ENCODE measurements at regions not wholly inside any gene's neighbourhood (a gene's known extent, or its start where the extent isn't known, plus 50 kb on each side); places are given as distances from the start of the nearest gene placed in this dataset.

DNA sequence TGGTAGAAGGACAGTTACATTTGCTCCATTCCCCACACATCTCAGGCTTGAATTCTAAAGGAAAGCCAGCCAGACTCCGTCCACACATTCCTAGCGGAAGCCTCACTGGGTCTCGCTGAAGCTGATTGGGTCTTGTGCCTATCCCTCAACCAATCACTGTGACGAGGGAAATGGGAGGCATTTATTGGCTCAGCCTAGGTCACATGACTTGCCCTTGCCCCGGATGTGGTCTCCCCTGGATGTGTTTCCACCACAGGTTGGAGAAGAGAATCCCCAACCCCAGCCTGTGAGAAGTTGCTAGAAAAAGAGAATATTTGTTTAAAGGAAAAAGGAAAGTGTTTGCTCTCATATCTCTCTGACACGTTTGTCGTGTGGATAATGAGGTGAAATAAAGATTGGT, 93.4 kb downstream of the C12orf75 start:
- H3K27ac ChIP-seq (ENCODE audit: low read depth, low read length), result no peak overlapping the region
- H3K27me3 ChIP-seq (ENCODE audit: insufficient read depth, low read length), result no peaks in the 10 kb centered on the region
- TF ChIP-seq, protein P1, sequence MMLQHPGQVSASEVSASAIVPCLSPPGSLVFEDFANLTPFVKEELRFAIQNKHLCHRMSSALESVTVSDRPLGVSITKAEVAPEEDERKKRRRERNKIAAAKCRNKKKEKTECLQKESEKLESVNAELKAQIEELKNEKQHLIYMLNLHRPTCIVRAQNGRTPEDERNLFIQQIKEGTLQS (IDR thresholded peaks at IDR 0.05), result no peak
- intact Hi-C loops (cut with micrococcal nuclease), result loop anchor here (10.0 kb wide), 2 partner anchors 281 to 1501 kb away; no protein-coding TSS in a partner anchor
- no peak overlapping the region for H3K9ac ChIP-seq (ENCODE audit: low read length)
- no peak overlapping the region for H3K4me3 ChIP-seq (replicated peaks in 1 of 2; ENCODE audit: low read depth in 1 of 2, low read length in 2 of 2)
- no peaks in the 10 kb centered on the region for H3K79me2 ChIP-seq (ENCODE audit: insufficient read depth, low read length)
- H3K4me1 ChIP-seq (ENCODE audit: control insufficient read depth in 1 of 2, insufficient read depth in 2 of 2, low read length in 2 of 2), result no peaks in the 10 kb centered on the region
- no peaks in the 10 kb centered on the region for H3K9me2 ChIP-seq (ENCODE audit: insufficient read depth)
- ATAC-seq, result no peak
- no peak overlapping the region for H2AFZ ChIP-seq (ENCODE audit: low read depth, low read length, poor library complexity, severe bottlenecking)
- ChIA-PET POLR2A (interaction anchor here (0.7 kb wide), 1 partner anchor 820 kb away, joined by 3 read pairs; no protein-coding TSS in a partner anchor), CTCF (no interaction called here), RAD21 (ENCODE audit: low non-redundant PET in 1 of 2, low total read pairs in 2 of 2, uncharacterized antibody in 2 of 2, unreplicated experiment in 2 of 2) (no interaction called here)
- H3K36me3 ChIP-seq (ENCODE audit: control insufficient read depth in 1 of 2, insufficient read depth in 2 of 2, low read length in 2 of 2), result no peaks in the 10 kb centered on the region
- BruUV-seq (replicated peaks), result no TSS peak
- no peak for DNase-seq (ENCODE audit: low read depth, low spot score)
- H4K20me1 ChIP-seq (ENCODE audit: insufficient read depth), result no peaks in the 10 kb centered on the region
- no peaks in the 10 kb centered on the region for H3K9me3 ChIP-seq (ENCODE audit: control insufficient read depth in 1 of 2, insufficient read depth in 1 of 2, low read depth in 1 of 2, low read length in 2 of 2)
- no peak overlapping the region for H3K4me2 ChIP-seq (ENCODE audit: low read length)

DNA sequence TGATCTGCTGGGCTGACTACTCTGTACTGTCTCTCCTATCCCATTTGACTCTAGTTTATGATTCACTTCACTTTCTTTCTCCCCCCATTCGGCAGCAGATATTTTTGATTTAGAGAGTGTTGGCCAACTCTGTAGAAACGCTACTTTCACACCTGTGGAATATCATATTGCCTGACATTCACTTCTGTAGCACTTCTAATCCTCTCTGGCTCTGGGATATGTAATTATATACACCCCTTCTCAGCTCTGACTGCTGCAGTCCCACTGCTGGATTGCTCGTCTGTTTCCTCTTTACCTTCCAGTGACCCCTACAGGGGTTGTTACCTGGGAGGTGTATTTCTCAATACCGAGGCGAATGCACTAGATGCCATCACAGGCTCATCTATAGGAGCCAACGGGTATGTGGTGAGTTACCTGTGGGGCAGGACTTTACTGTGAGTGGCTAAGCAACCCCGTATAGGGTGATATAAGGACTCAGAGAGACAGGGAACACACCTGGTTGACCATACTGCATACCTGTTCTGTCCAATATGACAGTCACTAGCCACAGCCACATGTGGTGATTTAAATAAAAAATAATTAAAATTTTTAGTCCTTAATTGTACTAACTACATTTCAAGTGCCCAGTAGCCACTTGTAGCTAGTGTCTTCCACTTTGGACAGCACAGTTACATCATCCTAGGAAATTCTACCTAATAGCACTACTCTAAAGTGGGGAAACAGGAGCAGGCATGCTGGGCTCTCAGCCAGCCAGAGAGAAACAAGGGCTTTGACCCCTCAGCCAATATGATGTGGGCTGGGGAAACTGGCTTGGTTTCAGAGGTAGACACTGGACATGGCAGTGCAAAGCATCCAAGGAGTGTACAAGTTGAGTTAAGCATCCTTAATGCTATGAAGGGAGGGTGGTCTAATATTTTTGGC, 95.0 kb downstream of the C12orf75 start:
- intact Hi-C loops (cut with micrococcal nuclease), result loop anchor here (10.0 kb wide), 2 partner anchors 279 to 1499 kb away; no protein-coding TSS in a partner anchor
- POLR2A ChIA-PET, result no interaction called here
- H3K4me3 ChIP-seq (replicated peaks in 1 of 2; ENCODE audit: low read depth in 1 of 2, low read length in 2 of 2), result no peak overlapping the region
- H3K4me2 ChIP-seq (ENCODE audit: low read length), result no peak overlapping the region
- no peaks in the 10 kb centered on the region for H3K4me1 ChIP-seq (ENCODE audit: control insufficient read depth in 1 of 2, insufficient read depth in 2 of 2, low read length in 2 of 2)
- no peaks in the 10 kb centered on the region for H3K36me3 ChIP-seq (ENCODE audit: control insufficient read depth in 1 of 2, insufficient read depth in 2 of 2, low read length in 2 of 2)
- H3K9me2 ChIP-seq (ENCODE audit: insufficient read depth), result no peaks in the 10 kb centered on the region
- H3K9me3 ChIP-seq (ENCODE audit: control insufficient read depth in 1 of 2, insufficient read depth in 1 of 2, low read depth in 1 of 2, low read length in 2 of 2), result no peaks in the 10 kb centered on the region
- no peaks in the 10 kb centered on the region for H3K79me2 ChIP-seq (ENCODE audit: insufficient read depth, low read length)
- no peak overlapping the region for H3K27ac ChIP-seq (ENCODE audit: low read depth, low read length)
- TF ChIP-seq RAD21 (IDR thresholded peaks at IDR 0.05; ENCODE audit: low read depth) (peak; percentile 16; the same call in 1 of the 2 replicates), ELF1 (IDR thresholded peaks at IDR 0.05; ENCODE audit: borderline replicate concordance, low read depth) (no peak)
- TF ChIP-seq, protein P2, sequence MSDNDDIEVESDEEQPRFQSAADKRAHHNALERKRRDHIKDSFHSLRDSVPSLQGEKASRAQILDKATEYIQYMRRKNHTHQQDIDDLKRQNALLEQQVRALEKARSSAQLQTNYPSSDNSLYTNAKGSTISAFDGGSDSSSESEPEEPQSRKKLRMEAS (IDR thresholded peaks at IDR 0.05), result no peak
- no peaks in the 10 kb centered on the region for H3K27me3 ChIP-seq (ENCODE audit: insufficient read depth, low read length)
- ATAC-seq (no peak), DNase-seq (ENCODE audit: low read depth, low spot score) (no peak)
- H2AFZ ChIP-seq (ENCODE audit: low read depth, low read length, poor library complexity, severe bottlenecking), result no peak overlapping the region
- H4K20me1 ChIP-seq (ENCODE audit: insufficient read depth), result no peaks in the 10 kb centered on the region
- H3K9ac ChIP-seq (ENCODE audit: low read length), result no peak overlapping the region
- RAD21 ChIA-PET (ENCODE audit: low non-redundant PET in 1 of 2, low total read pairs in 2 of 2, uncharacterized antibody in 2 of 2, unreplicated experiment in 2 of 2), result no interaction called here
- CTCF ChIA-PET, result interaction anchor here (0.8 kb wide), 1 partner anchor 711 kb away, joined by 4 read pairs; no protein-coding TSS in a partner anchor
- BruUV-seq (replicated peaks), result no TSS peak
